GM21786 (cell line): ENCODE measurements at regions not wholly inside any gene's neighbourhood (a gene's known extent, or its start where the extent isn't known, plus 50 kb on each side); places are given as distances from the start of the nearest gene placed in this dataset.

Source experiments
- ATAC-seq: cut with Tn5 transposase; IDR thresholded peaks from one replicate; pipeline ENCODE4 v1.9.1; 2021; ENCODE audit not compliant: unreplicated experiment

DNA sequence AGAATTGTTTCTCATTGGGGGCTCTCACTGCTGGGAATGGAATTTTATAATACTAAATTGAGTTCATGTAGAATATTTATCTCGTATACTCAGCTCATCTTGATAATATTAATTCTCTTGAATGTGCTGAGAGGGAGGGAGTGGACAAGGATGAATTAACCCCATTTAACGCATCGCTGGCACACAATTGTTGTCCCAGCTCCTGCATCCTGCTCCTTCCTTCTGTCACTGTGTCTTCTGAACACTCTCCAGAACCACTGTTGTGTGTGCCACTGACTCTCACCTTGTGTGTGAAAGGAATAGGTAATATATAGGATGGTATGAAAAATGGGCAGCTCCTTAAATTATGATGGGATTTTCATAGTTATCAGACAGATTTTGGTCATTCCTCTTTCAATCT lies 267.3 kb downstream of the MTRR start:
- no peak for ATAC-seq

DNA sequence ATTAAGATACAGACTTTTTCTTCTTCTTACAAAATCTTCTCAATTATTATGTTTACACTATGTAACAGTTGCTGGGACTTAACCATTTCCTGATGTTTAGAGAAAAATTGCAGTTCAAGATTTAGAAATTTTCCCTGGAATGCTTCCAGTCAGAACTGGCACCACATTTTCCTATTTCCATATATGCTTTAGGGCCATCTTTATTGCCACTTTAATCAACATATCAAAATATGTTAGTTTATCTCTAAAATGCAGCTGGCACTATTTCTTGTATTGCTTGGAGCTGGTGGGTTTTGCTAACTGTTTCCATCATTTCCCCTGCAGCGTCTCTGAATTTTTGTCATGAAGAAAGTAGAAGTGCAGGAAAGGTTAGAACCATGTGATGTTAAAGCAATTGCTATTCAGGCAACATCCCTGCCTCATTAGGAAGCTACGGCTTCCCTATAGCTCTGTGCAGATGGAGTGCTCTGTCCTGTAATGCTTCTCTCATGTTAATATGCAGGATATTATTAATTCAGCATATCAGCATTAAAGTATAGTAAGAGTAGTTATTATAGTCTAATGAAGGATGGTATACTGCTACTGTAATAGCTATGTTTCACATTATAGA lies 269.1 kb downstream of the MTRR start:
- no peak for ATAC-seq

DNA sequence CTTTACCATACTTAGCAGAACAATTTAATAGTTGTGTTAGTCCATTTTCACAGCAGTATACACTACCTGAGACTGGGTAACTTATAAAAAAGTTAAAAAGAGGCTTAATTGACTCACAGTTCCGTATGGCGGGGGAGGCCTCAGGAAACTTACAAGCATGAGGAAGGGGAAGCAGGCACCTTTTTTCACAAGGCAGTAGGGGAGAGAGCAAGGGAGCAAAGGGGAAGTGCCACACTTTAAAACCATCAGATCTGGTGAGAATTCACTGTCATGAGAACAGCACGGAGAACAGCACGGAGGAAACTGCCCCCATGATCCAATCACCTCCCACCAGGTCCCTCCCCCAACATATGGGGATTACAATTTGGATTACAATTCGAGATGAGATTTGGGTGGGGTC lies 269.9 kb downstream of the MTRR start:
- ATAC-seq, result no peak

- no peak for ATAC-seq
These were observed 281.8 kb downstream of the MTRR start for GRCh38 chr5:8150791-8151190.

DNA sequence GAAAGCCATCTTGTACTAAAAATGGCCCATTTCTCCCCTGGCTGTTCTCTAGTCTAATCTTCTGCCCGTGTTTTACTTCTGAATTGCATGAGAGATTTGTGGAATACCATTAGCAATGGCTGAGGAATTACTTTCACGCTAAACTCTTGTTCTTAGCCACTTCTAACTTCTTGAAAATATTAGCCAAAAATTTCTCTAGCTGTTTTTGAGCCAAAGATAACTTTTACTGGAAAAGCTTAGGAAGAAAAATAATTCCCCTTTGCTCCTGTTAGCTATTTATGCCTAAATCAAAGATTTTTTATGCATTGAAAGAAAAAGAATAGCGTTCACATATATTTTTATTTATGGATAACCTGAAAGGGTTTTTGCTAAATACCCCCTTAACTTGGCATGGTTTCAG lies 287.8 kb downstream of the MTRR start:
- no peak for ATAC-seq

GRCh38 chr5:8157320-8157822 lies 288.4 kb downstream of the MTRR start:
- no peak for ATAC-seq

DNA sequence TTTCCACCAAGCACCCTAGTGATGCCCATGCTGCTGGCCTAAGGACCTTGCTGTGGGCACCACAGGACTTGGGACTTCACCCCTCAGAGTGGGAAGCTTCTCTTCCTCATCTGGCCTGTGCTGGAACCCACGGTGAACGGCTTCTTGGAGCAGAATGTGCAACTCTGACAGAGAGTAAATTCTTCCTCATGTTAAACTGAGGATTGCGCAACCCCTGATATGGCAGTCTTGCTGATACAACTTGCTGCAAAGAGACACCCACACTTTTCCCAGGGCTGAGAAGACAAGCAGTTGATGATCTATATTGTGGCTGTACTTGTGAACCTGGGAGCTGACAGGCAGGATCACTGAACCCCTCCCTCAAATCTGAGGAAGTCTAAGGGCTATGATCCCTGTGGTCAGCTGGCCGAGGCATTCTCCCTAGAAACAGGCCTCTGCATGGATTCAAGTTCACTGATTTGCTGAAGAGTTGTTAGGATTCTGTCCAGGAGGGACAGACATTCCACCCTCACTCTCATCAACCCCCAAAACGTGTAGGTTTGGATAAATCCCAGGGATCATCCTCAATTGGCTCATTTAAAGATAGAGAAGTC lies 307.2 kb downstream of the MTRR start:
- ATAC-seq, result no peak

GRCh38 chr5:8184455-8185063 lies 315.6 kb downstream of the MTRR start:
- peak; percentile 91 for ATAC-seq

- no peak for ATAC-seq
These were observed 316.9 kb downstream of the MTRR start for GRCh38 chr5:8185852-8186251.

DNA sequence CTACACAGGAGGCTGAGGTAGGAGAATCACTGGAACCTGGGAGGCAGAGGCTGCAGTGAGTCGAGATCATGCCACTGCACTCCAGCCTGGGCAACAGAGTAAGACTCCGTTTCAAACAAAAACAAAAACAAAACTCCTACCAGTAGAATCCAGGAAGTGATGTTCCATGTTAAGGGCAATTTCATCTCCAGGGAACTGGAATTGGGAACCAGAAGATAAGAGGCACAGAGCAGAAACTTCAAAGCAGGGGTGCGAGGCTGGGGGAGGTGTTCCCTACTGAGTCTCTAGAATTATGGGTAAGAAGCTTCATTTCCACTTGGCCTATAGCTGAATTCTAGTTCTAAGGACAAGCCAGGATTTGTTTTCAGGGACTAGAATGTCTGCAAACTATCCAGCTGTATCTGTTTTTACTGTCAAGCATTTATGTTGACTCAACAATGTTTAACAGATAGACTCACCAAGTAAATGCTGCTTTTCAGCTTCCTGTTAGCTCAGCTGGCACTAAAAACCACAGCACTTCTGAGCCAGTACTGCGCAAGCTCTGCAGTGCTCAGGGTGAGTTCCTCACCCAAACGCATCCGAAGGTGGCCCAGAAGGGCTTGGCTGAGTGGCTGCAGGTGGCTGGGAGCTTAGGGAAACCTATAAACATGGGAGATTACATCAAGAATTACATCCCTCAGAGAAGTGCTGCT lies 320.1 kb downstream of the MTRR start:
- no peak for ATAC-seq

- no peak for ATAC-seq
These were observed 323.9 kb downstream of the MTRR start for GRCh38 chr5:8192840-8193239.

- ATAC-seq, result no peak
These were observed 327.1 kb downstream of the MTRR start for GRCh38 chr5:8196061-8196460.

DNA sequence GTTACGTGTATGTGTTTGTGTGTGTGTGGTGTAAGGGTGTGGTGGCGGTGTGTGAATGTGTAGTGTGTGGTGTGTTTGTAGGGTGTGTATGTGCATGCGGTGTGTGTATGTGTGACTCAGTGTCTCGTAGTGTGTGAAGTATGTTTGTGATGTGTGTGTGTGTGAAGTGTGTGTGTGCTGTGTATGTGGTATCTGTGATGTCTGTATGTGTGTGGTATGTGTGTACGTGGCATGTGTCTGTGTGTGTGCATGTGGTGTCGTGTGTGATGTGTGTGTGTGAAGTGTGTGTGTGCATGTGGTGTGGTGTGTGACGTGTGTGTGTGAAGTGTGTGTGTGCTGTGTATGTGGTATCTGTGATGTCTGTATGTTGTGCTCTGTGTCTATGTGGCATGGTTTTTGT lies 339.4 kb downstream of the MTRR start:
- no peak for ATAC-seq

DNA sequence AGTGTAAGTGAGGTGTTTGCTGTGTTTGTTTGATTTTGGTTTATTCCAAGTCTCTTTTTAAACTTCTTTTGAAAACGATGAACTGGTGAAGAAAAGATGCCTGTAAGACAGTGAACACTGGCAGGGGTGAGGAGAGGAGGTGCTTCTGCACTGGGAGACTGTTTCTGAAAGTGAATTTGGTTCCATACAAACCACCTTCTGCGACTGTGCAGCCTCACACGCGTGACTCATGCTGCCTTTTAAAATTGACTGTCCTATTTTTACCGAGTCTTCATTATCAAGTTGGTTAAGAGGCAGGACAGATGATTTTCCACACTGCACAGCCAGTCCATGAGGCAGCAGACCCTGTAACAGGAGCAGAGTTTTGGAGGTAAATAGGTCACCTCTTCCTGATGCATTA lies 340.6 kb downstream of the MTRR start:
- no peak for ATAC-seq

DNA sequence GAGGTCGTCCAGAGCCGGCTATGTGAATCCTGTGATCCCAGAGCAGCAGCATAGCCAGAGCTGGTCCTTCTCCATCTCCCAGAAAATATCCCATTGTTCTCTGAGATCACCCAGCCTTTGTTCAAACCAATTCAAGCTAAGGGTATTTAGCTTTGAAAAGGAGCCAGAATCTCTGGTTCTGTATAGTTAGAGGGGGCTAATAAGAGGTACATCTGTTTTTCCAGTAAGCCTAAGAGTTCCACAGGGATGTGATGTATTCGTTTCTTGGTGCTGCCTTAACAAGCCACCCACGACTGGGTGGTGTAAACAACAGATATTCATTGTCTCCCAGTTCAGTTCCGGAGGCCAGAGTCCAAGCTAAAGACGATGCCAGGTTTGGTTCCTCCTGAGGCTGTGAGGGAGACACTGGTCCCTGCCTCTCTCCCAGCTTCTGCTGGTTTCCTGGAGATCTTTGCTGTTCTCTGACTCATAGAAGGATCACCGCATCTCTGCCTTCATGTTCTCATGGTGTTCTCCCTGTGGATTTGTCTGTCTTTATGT lies 344.8 kb downstream of the MTRR start:
- ATAC-seq, result no peak

DNA sequence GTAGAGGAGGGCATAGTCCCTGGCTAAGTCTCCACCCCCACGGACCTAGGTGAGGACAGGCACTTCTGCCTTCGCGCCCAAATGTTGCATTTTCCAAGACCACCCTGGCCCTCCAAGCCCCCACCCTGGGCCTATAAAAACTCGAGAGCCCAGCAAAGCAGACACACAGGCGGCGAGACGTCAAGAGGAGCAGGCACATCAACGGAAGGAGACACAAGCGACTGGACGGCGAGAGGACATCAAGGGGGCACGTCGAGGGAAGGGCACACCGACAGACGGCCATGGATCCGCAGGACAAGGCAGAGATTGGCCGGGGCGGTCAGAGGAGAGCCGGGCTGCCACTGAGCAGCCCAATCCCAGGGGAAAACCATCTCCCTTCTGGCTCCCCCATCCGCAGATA lies 348.0 kb downstream of the MTRR start:
- no peak for ATAC-seq

DNA sequence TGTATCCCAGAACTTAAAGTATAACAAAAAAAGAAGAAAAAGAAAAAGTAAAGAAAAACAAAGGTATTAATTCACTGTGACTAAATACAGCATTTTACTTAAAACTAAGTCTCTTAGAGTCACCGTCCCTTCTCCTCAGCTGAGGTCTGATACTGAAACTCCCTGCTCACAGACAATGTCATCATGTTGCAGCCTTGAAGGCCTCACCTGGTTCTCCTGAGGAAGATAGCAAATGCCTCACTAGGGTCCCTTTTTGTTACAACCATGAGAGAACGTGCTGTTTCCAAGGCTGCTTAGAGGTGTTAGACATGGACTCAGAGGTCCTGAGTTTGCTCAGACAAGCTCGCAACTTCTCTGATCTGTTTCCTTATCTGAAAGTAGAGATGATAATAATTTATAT lies 357.2 kb downstream of the MTRR start:
- no peak for ATAC-seq

GRCh38 chr5:8227112-8227511 lies 358.2 kb downstream of the MTRR start:
- ATAC-seq, result no peak

DNA sequence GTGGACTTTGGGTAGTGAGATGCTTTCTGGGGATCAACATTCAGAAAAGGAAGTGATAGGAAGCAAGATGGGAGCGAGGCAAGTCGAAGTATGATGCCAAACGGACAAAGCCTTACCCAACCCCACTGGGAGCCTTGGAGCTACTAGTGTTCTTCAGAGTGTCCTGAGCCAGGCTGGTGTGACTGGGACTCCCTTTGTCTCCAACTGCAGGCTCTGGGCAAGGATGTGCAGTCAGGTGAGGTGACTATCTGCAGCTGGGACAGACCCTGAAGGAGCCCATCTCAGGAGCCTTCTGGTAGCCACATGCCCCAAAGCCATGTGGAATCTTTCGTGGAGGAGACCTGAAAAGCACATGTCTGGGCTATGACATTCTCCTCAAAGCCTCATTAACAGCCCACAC lies 360.6 kb downstream of the MTRR start:
- ATAC-seq, result no peak

GRCh38 chr5:8230868-8231267 lies 361.9 kb downstream of the MTRR start:
- ATAC-seq, result no peak

DNA sequence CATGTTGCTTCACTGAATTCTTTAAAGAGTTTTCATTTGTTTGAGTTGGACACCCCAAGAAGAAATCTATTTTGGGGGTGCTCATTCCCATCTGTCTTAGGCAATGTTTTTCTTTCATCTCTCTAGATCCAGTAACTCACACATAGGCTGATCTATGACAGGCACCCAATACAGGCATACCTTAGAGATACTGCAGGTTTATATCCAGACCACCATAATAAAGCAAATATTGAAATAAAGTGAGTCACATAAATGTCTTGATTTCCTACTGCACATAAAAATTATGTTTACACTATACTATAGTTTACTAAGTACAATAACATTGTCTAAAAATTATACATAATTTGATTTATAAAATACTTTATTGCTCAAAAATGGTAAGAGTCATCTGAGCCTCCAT lies 364.5 kb downstream of the MTRR start:
- ATAC-seq, result no peak
